ENCODE measurements at regions not wholly inside any gene's neighbourhood (a gene's known extent, or its start where the extent isn't known, plus 50 kb on each side); places are given as distances from the start of the nearest gene placed in this dataset.

DNA sequence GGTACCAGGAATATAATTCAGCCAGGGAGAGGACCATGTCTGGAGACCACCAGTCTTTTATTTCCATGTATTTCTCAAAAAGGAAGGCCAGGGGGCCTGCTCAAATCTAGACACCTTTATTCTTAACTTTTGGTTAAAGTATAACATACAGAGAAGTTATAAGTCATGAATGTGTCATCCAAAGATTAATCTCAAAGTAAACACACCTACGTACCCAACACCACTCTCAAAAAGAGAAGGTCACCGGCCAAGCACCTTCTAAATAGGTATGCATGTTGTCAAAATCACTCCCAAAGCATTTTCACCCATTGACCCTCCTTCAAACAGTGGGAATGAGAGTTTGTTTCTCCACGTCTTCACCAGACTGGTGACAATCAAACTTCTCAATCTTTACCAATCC, 60.0 kb upstream of the FZD10 start:
- no peak for DNase-seq (ENCODE audit: low spot score)

DNA sequence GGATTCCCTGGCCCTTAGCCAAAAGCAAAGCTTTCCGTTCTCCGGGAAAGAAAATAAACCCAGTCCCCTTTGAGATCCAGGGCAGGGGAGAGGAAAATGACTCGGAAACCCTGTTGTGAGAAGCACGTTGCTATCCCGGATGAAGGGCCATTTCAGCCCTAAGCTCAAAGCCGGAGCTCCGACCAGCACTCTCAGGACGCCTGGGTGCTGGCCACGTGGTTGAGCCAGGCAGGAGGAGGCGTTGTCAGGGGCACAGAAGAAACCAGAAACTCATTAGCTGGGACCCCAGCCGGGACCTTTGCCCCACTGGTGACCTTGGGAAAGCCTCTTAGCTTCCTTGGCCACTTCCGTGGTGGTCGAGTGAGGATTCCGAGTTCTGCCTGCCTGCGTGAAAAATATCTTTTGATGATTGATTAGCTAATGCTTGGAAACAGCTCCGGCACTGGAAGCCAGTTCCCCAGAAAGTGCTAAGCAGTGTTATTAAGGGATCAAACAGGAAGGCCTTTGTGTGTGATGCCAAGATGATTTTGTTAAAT, 57.6 kb upstream of the FZD10 start:
- DNase-seq (ENCODE audit: low spot score) = peak; percentile 11

DNA sequence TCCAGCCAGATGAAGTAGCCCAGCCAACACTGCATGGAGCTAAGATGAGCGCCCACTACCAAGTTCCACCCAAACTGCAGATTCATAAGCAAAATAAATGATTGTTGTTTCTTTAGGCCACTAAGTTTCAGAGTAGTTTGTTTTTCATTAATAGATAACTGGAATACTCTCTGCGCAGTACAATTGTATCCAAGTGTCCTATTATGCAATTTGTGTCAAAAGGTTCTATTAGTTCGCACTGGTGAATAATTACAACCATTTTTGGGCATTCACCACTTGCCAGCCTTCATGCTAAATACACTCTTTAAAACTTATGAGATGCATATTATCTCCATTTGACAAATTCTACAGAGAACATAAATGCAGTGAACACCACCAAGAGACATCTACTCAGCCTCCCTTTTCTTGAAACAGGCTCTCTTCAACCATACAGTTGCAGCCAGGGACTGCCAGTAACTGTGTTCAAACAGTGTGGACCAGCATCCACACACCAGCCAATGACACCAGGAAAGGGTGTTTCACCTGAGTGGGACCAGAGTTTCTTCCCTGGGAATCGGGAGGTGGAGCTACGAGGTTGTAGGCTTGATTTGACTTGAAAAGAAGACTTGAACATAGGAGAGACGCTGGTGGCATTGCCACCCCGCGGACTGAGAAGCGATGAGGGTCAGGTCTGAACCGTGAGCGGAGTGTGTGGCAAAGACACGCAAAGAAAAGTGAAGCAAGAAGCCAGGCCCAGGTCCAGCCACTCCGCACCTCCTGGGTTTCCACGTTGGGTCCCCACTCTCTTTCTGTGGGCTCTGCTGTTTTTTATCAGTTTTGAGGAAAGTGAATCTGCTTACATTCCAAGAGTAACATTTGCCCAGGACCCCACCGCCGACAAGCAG, 53.0 kb upstream of the FZD10 start:
- DNase-seq (ENCODE audit: low spot score) = no peak

DNA sequence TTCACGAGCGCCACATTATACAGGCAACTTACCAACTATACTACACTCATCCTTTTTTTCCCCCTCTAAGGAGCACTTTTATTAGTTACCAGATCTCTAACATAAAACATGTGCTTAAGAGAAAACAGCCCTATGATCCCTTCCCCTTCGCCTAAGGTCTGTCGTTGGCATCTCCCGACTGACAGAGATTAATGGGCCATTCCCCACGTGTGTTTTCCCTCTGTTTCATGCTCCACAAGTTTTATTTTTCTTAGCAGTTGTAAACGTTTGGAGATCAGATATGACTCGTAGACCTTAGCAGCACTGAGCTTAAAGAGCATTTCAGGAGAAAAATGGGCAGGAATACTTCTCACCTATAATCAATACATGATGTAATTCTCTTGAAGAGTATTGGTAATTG, 51.4 kb upstream of the FZD10 start:
- no peak for DNase-seq (ENCODE audit: low spot score)

DNA sequence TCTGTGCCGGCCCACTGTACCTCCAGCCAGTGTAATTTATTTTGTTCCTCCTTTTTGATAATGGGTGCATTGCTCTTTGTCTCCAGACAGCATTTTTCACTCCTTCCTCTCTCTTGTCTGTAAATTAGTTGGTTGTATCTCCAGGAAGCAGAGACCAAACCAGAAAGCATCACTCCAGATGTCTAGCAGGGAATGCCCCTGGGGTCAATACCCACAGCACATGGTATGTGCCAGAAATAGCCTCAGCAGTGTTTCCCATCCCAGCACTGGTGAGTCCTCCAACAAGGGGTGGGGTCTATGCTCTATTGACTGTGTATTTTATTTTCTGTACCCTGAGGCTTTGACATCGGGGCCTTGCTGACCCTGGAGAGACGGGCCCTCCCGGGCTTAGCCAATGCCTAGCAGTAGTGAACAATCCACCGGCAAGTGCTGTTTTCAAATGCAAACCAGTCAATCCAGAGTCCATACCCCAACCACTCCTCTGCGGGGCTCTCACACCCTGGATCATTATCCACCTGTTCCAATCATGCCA, 50.2 kb upstream of the FZD10 start:
- no peak for DNase-seq (ENCODE audit: low spot score)

Measured in pons (tissue), 1 donor.